ENCODE measurements at regions not wholly inside any gene's neighbourhood (a gene's known extent, or its start where the extent isn't known, plus 50 kb on each side); places are given as distances from the start of the nearest gene placed in this dataset.

DNA sequence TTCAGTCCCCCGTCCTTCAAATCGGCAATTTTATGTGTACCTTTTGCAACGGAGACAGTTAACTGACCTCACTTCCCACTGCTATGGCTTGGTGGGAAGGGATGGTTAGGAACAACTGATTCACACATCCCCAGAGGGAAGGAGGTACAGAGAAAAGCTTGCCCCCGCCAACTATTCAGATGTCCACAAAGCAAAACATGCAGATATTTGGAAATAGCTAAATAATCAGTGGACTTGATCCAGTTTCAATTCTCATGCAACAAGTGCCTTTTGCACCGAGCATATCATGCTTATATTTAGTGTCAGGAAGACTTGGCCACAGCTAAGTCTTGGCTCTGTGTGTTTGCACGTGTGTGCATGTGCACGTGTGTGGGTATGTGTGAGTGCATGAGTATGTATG, 144.6 kb downstream of the SNX19 start:
- TF ChIP-seq FOXP2 (optimal IDR thresholded peaks at IDR 0.05; ENCODE audit: borderline replicate concordance, extremely low read depth, extremely low read length, insufficient read depth) (no peak), POLR2AphosphoS5 (IDR thresholded peaks at IDR 0.05; ENCODE audit: low read depth, low read length) (no peak), SIN3A (IDR thresholded peaks at IDR 0.05; ENCODE audit: borderline replicate concordance, insufficient read depth, low read length) (no peak)

Measured in PFSK-1 (cell line).